GM12892 (cell line): ENCODE measurements at regions not wholly inside any gene's neighbourhood (a gene's known extent, or its start where the extent isn't known, plus 50 kb on each side); places are given as distances from the start of the nearest gene placed in this dataset.

Experiments
- POLR2A ChIP-seq: IDR thresholded peaks from 2 replicates; pipeline ENCODE4 v1.6.1; 2011; ENCODE audit warnings: low read depth, low read length, control low read depth
- TAF1 ChIP-seq: IDR thresholded peaks from 2 replicates; pipeline ENCODE4 v1.6.1; 2011; ENCODE audit warnings: low read depth, mild to moderate bottlenecking, control low read depth, low read length, borderline replicate concordance

- TF ChIP-seq POLR2A (no peak), TAF1 (no peak)
These were observed 62.7 kb downstream of the BMP15 start for GRCh38 chrX:50973199-50973598.
